ENCODE measurements at regions not wholly inside any gene's neighbourhood (a gene's known extent, or its start where the extent isn't known, plus 50 kb on each side); places are given as distances from the start of the nearest gene placed in this dataset.

DNA sequence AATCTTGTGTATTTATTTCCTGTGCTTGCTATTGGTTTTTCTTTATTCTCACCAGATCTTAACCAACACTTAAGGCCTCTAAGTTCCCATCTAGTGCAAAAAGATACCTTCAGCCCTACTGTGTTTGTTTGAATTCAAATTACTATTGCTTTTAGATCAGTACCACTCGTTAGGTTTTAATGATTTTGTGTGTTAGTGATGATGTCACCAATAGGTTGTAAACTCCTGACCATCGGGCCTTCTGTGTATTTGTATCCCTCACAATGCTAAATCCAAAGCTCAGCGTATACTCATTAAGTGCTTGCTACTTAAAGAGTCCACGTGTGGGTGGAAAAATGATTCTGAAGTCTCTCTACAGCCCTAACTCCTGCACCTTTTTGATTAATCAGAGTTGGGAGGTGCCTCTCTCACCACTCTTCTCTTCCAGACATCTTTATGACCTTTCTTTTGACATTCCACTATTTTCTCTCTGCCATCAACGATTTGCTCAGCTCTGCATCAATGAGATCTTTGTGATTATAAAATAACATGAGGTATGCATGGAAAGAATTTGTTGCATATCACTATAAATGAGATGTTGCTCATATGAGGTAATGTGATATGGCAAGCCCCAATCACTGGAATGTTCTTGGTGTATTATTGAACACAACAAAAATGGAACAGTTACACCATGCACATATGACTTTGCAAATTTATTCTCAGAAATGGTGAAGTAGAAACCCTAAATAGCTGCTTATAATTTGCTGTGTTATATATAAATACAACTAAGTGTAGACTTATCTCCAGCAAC lies 55.1 kb upstream of the LAMA2 start:
- POLR2A ChIA-PET, result no interaction called here
- no peaks in the 10 kb centered on the region for H3K9me3 ChIP-seq (ENCODE audit: control insufficient read depth, insufficient read depth, low read depth, low read length)
- no peaks in the 10 kb centered on the region for H3K36me3 ChIP-seq (ENCODE audit: control insufficient read depth, insufficient read depth, low read length)
- H3K4me3 ChIP-seq (ENCODE audit: low read depth in 2 of 2, low read length in 2 of 2), result no peak overlapping the region
- no peak for ATAC-seq
- no peaks in the 10 kb centered on the region for H3K27me3 ChIP-seq (ENCODE audit: control insufficient read depth, insufficient read depth, low read length)
- DNase-seq (ENCODE audit: low read depth, low spot score), result no peak
- no peaks in the 10 kb centered on the region for H3K4me1 ChIP-seq (ENCODE audit: control insufficient read depth, insufficient read depth, low read length)
- no peak overlapping the region for H3K27ac ChIP-seq (ENCODE audit: low read length)
- CTCF ChIA-PET, result no interaction called here
- no TSS peak for BruUV-seq (replicated peaks)
- TF ChIP-seq SIN3A (IDR thresholded peaks at IDR 0.05; ENCODE audit: borderline replicate concordance, insufficient read depth, low read depth, low read length), result no peak
- in situ Hi-C loops (cut with HindIII; ENCODE audit: low pct_unique_long_range_greater_than_20kb, low sequenced_read_pairs), result no loop called here
- intact Hi-C loops (cut with micrococcal nuclease; ENCODE audit: unreplicated experiment), result no loop called here

DNA sequence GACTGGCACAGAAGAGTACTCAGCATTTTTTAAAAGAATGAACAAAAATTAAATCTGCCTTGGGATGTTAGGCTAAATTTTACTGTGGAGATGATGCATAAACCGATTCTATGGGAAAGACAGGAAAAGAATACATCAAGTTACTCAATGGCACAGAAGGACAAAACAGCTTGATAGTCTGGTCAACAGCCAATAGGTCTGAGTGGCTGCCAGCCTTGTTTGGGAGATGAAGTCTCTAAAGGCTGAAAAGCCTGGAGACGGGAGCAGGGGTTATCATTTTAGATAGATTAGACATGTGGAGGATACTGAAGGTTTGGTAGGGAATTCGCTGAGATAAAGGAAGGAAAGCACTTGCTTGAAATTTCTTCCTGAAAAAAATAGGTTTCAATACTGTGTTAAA lies 56.3 kb upstream of the LAMA2 start:
- TF ChIP-seq, protein P1, sequence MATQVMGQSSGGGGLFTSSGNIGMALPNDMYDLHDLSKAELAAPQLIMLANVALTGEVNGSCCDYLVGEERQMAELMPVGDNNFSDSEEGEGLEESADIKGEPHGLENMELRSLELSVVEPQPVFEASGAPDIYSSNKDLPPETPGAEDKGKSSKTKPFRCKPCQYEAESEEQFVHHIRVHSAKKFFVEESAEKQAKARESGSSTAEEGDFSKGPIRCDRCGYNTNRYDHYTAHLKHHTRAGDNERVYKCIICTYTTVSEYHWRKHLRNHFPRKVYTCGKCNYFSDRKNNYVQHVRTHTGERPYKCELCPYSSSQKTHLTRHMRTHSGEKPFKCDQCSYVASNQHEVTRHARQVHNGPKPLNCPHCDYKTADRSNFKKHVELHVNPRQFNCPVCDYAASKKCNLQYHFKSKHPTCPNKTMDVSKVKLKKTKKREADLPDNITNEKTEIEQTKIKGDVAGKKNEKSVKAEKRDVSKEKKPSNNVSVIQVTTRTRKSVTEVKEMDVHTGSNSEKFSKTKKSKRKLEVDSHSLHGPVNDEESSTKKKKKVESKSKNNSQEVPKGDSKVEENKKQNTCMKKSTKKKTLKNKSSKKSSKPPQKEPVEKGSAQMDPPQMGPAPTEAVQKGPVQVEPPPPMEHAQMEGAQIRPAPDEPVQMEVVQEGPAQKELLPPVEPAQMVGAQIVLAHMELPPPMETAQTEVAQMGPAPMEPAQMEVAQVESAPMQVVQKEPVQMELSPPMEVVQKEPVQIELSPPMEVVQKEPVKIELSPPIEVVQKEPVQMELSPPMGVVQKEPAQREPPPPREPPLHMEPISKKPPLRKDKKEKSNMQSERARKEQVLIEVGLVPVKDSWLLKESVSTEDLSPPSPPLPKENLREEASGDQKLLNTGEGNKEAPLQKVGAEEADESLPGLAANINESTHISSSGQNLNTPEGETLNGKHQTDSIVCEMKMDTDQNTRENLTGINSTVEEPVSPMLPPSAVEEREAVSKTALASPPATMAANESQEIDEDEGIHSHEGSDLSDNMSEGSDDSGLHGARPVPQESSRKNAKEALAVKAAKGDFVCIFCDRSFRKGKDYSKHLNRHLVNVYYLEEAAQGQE (IDR thresholded peaks at IDR 0.05; ENCODE audit: insufficient read depth in 1 of 2, low read depth in 2 of 2, low read length in 1 of 2), result no peak
- in situ Hi-C loops (cut with HindIII; ENCODE audit: low pct_unique_long_range_greater_than_20kb, low sequenced_read_pairs), result no loop called here
- Histone ChIP-seq H3K27me3 (ENCODE audit: control insufficient read depth, insufficient read depth, low read length) (no peaks in the 10 kb centered on the region), H3K4me3 (ENCODE audit: low read depth in 2 of 2, low read length in 2 of 2) (no peak overlapping the region), H3K4me1 (ENCODE audit: control insufficient read depth, insufficient read depth, low read length) (no peaks in the 10 kb centered on the region), H3K36me3 (ENCODE audit: control insufficient read depth, insufficient read depth, low read length) (no peaks in the 10 kb centered on the region), H3K9me3 (ENCODE audit: control insufficient read depth, insufficient read depth, low read depth, low read length) (no peaks in the 10 kb centered on the region), H3K27ac (ENCODE audit: low read length) (no peak overlapping the region)
- ChIA-PET CTCF (interaction anchor here (0.6 kb wide), 1 partner anchor 505 kb away, joined by 4 read pairs; no protein-coding TSS in a partner anchor), POLR2A (no interaction called here)
- intact Hi-C loops (cut with micrococcal nuclease; ENCODE audit: unreplicated experiment), result no loop called here
- no TSS peak for BruUV-seq (replicated peaks)
- DNase-seq (ENCODE audit: low read depth, low spot score) (no peak), ATAC-seq (no peak)

DNA sequence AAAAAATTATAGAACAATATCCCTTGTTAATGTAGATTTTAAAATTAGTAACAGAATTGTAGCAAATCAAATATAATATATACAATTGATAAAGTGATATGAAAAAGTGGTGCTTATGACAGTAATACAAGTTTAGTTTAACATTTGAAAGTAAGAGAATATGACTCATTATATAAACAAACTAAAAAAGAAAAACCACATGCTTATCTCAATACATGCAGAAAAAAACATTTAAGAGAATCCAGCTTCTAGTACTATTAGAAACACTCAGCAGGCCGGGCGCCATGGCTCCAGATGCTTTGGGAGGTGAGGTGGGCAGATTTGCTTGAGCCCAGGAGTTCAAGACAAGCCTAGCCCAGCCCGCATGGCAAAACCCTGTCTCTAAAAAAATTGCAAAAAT lies 60.7 kb upstream of the LAMA2 start:
- no peak overlapping the region for H3K27ac ChIP-seq (ENCODE audit: low read length)
- ATAC-seq (no peak), DNase-seq (ENCODE audit: low read depth, low spot score) (no peak)
- no TSS peak for BruUV-seq (replicated peaks)
- ChIA-PET CTCF (no interaction called here), POLR2A (no interaction called here)
- intact Hi-C loops (cut with micrococcal nuclease; ENCODE audit: unreplicated experiment), result no loop called here
- in situ Hi-C loops (cut with HindIII; ENCODE audit: low pct_unique_long_range_greater_than_20kb, low sequenced_read_pairs), result no loop called here
- H3K4me1 ChIP-seq (ENCODE audit: control insufficient read depth, insufficient read depth, low read length), result no peaks in the 10 kb centered on the region
- H3K4me3 ChIP-seq (ENCODE audit: low read depth in 2 of 2, low read length in 2 of 2), result no peak overlapping the region
- TF ChIP-seq SIN3A (IDR thresholded peaks at IDR 0.05; ENCODE audit: borderline replicate concordance, insufficient read depth, low read depth, low read length), result no peak
- H3K36me3 ChIP-seq (ENCODE audit: control insufficient read depth, insufficient read depth, low read length), result no peaks in the 10 kb centered on the region
- no peaks in the 10 kb centered on the region for H3K9me3 ChIP-seq (ENCODE audit: control insufficient read depth, insufficient read depth, low read depth, low read length)
- no peaks in the 10 kb centered on the region for H3K27me3 ChIP-seq (ENCODE audit: control insufficient read depth, insufficient read depth, low read length)

GRCh38 chr6:128821116-128821515 lies 61.8 kb upstream of the LAMA2 start:
- intact Hi-C loops (cut with micrococcal nuclease; ENCODE audit: unreplicated experiment) (no loop called here), in situ Hi-C loops (cut with HindIII; ENCODE audit: low pct_unique_long_range_greater_than_20kb, low sequenced_read_pairs) (no loop called here)
- Histone ChIP-seq H3K27me3 (ENCODE audit: control insufficient read depth, insufficient read depth, low read length) (no peaks in the 10 kb centered on the region), H3K4me1 (ENCODE audit: control insufficient read depth, insufficient read depth, low read length) (no peaks in the 10 kb centered on the region), H3K9me3 (ENCODE audit: control insufficient read depth, insufficient read depth, low read depth, low read length) (no peaks in the 10 kb centered on the region), H3K27ac (ENCODE audit: low read length) (no peak overlapping the region), H3K4me3 (ENCODE audit: low read depth in 2 of 2, low read length in 2 of 2) (no peak overlapping the region), H3K36me3 (ENCODE audit: control insufficient read depth, insufficient read depth, low read length) (no peaks in the 10 kb centered on the region)
- ChIA-PET POLR2A (interaction anchor here (0.7 kb wide), 1 partner anchor 8 kb away, joined by 5 read pairs; no protein-coding TSS in a partner anchor), CTCF (no interaction called here)
- no TSS peak for BruUV-seq (replicated peaks)
- ATAC-seq, result no peak
- TF ChIP-seq CTCF (IDR thresholded peaks at IDR 0.05) (no peak), SIN3A (IDR thresholded peaks at IDR 0.05; ENCODE audit: borderline replicate concordance, insufficient read depth, low read depth, low read length) (no peak), TCF7L2 (IDR thresholded peaks at IDR 0.05; ENCODE audit: low read depth, low read length) (no peak), POLR2AphosphoS5 (IDR thresholded peaks at IDR 0.05; ENCODE audit: low read depth, low read length) (no peak)
- TF ChIP-seq, protein P1 (IDR thresholded peaks at IDR 0.05; ENCODE audit: insufficient read depth in 1 of 2, low read depth in 2 of 2, low read length in 1 of 2), result no peak
- no peak for DNase-seq (ENCODE audit: low read depth, low spot score)

Measured in Panc1 (cell line).